ENCODE measurements at regions not wholly inside any gene's neighbourhood (a gene's known extent, or its start where the extent isn't known, plus 50 kb on each side); places are given as distances from the start of the nearest gene placed in this dataset.

DNA sequence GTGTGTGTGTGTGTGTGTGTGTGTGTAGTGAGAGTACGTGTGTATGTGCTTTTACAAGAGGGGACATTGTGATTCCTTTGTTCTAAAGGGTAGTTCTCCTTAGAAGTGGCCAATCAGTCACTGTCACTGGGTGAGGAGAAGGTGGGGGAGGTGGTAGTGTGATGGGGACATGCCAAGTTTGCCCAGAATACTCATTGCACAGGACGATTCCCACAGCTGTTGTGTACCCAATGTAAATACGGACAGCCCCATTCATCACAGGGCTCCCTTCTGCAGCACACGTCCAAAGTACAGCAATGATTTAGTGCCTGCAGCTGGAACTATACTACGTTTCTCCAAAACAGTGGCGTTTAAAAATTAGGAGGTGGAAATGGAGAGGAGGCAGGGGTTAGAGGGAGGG lies 287.8 kb downstream of the TLR4 start:
- Histone ChIP-seq H3K9me3 (ENCODE audit: insufficient read depth, low read length) (no peaks in the 10 kb centered on the region), H3K4me1 (ENCODE audit: insufficient read depth, insufficient read length) (no peaks in the 10 kb centered on the region), H3K27me3 (ENCODE audit: insufficient read depth, insufficient read length) (no peaks in the 10 kb centered on the region), H3K4me3 (ENCODE audit: insufficient read length, low read depth) (no peak overlapping the region), H3K36me3 (ENCODE audit: insufficient read depth, insufficient read length, low read length) (no peaks in the 10 kb centered on the region), H3K9ac (ENCODE audit: insufficient read length, low read depth) (no peak overlapping the region)
- DNase-seq (ENCODE audit: low read depth, low spot score), result no peak
- no peak for TF ChIP-seq ZNF274 (IDR thresholded peaks at IDR 0.05; ENCODE audit: low read depth, low read length)
- TF ChIP-seq SUZ12 (IDR thresholded peaks at IDR 0.05; ENCODE audit: extremely low read depth, insufficient read depth, insufficient read length), result no peak
- no peak for TF ChIP-seq YY1 (IDR thresholded peaks at IDR 0.05; ENCODE audit: insufficient read depth, insufficient read length)

DNA sequence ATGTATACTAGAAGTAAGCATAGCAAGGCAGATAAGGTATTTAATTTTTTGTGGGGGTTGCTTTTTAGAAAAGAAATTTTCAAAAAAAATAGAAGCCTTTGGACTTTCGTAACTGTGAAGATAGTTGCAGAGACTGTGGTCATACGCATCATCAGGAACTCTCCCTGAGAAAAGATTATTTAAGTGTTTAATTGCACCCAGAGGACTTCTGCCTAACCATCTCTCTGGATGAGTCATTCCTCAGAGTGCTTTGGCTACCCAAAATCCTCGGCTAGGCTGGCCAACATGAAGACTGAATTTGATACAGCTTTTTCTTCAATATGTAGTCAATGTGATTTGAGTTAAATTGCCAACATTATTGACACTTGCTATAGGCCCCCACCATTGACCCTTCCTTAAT lies 296.4 kb downstream of the TLR4 start:
- Histone ChIP-seq H3K36me3 (ENCODE audit: insufficient read depth, insufficient read length, low read length) (no peaks in the 10 kb centered on the region), H3K4me3 (ENCODE audit: insufficient read length, low read depth) (no peak overlapping the region), H3K4me1 (ENCODE audit: insufficient read depth, insufficient read length) (no peaks in the 10 kb centered on the region), H3K9me3 (ENCODE audit: insufficient read depth, low read length) (no peaks in the 10 kb centered on the region), H3K27me3 (ENCODE audit: insufficient read depth, insufficient read length) (no peaks in the 10 kb centered on the region), H3K9ac (ENCODE audit: insufficient read length, low read depth) (no peak overlapping the region)
- DNase-seq (ENCODE audit: low read depth, low spot score), result no peak
- TF ChIP-seq SUZ12 (IDR thresholded peaks at IDR 0.05; ENCODE audit: extremely low read depth, insufficient read depth, insufficient read length), result no peak
- TF ChIP-seq ZNF274 (IDR thresholded peaks at IDR 0.05; ENCODE audit: low read depth, low read length), result no peak

DNA sequence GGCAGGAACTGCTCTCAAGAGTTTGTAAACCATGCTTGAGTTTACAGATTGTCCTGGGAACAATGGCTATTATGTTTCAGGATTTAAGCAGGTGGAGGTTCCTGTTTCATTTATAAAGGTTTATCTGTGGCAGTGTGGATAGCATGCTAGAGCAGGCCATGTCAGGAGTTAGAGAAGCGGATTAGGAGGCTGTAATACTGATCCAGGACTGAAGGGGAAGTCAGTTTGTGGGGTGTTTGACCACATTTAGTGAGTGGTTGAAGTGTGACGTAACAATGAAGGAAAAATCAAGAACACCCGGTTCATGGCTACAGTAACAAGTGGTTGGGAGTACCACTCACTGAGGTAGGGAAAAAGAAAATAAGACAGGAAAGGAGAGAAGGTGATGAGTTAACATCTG lies 299.0 kb downstream of the TLR4 start:
- Histone ChIP-seq H3K27me3 (ENCODE audit: insufficient read depth, insufficient read length) (no peaks in the 10 kb centered on the region), H3K9ac (ENCODE audit: insufficient read length, low read depth) (no peak overlapping the region), H3K36me3 (ENCODE audit: insufficient read depth, insufficient read length, low read length) (no peaks in the 10 kb centered on the region), H3K4me1 (ENCODE audit: insufficient read depth, insufficient read length) (no peaks in the 10 kb centered on the region), H3K4me3 (ENCODE audit: insufficient read length, low read depth) (no peak overlapping the region), H3K9me3 (ENCODE audit: insufficient read depth, low read length) (no peaks in the 10 kb centered on the region)
- TF ChIP-seq SUZ12 (IDR thresholded peaks at IDR 0.05; ENCODE audit: extremely low read depth, insufficient read depth, insufficient read length), result no peak
- no peak for TF ChIP-seq YY1 (IDR thresholded peaks at IDR 0.05; ENCODE audit: insufficient read depth, insufficient read length)
- TF ChIP-seq ZNF274 (IDR thresholded peaks at IDR 0.05; ENCODE audit: low read depth, low read length), result no peak
- DNase-seq (ENCODE audit: low read depth, low spot score), result no peak

DNA sequence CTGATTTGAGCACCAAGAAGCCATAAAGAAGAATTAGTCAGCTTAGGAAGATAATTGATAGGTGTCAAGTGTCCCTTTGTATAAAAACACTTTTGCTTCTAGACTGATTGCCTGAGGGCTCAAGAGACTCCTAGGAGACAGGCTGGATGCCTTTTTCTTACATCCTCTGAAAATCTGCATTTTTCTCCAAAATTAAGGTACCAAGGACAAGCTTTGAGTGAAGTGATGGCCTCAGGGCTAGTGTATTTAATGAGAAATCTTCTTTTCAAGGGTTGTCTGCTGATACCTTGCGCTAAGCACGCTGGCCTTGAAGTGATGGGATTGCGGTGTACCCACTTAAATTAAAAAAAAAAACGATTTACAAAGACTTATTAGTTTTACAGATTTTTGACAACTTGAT lies 304.0 kb downstream of the TLR4 start:
- Histone ChIP-seq H3K36me3 (ENCODE audit: insufficient read depth, insufficient read length, low read length) (no peaks in the 10 kb centered on the region), H3K27me3 (ENCODE audit: insufficient read depth, insufficient read length) (no peaks in the 10 kb centered on the region), H3K4me1 (ENCODE audit: insufficient read depth, insufficient read length) (no peaks in the 10 kb centered on the region), H3K9ac (ENCODE audit: insufficient read length, low read depth) (no peak overlapping the region), H3K4me3 (ENCODE audit: insufficient read length, low read depth) (no peak overlapping the region), H3K9me3 (ENCODE audit: insufficient read depth, low read length) (no peaks in the 10 kb centered on the region)
- no peak for TF ChIP-seq ZNF274 (IDR thresholded peaks at IDR 0.05; ENCODE audit: low read depth, low read length)
- no peak for TF ChIP-seq SUZ12 (IDR thresholded peaks at IDR 0.05; ENCODE audit: extremely low read depth, insufficient read depth, insufficient read length)
- TF ChIP-seq YY1 (IDR thresholded peaks at IDR 0.05; ENCODE audit: insufficient read depth, insufficient read length), result no peak
- DNase-seq (ENCODE audit: low read depth, low spot score), result no peak

DNA sequence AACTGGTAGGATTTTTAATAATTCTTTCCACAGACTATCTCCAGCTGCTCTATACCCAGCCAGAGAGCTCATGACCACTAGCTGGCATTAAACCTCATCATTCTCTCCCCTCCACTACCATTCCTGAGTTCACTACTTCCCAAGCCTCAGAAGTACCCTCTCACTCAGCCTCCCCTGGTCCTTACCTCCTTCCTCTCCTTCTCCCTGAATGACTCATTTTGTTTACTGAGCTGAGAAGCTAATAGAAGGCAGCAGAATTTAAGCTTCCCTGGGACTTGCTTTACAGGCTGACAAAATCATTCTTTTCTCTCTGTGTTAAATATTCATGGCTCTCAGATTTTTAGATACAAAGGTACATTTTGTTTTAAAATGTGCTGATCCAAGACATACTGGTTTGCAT lies 305.4 kb downstream of the TLR4 start:
- Histone ChIP-seq H3K27me3 (ENCODE audit: insufficient read depth, insufficient read length) (no peaks in the 10 kb centered on the region), H3K36me3 (ENCODE audit: insufficient read depth, insufficient read length, low read length) (no peaks in the 10 kb centered on the region), H3K9me3 (ENCODE audit: insufficient read depth, low read length) (no peaks in the 10 kb centered on the region), H3K4me1 (ENCODE audit: insufficient read depth, insufficient read length) (no peaks in the 10 kb centered on the region), H3K4me3 (ENCODE audit: insufficient read length, low read depth) (no peak overlapping the region), H3K9ac (ENCODE audit: insufficient read length, low read depth) (no peak overlapping the region)
- no peak for TF ChIP-seq SUZ12 (IDR thresholded peaks at IDR 0.05; ENCODE audit: extremely low read depth, insufficient read depth, insufficient read length)
- no peak for TF ChIP-seq YY1 (IDR thresholded peaks at IDR 0.05; ENCODE audit: insufficient read depth, insufficient read length)
- no peak for TF ChIP-seq ZNF274 (IDR thresholded peaks at IDR 0.05; ENCODE audit: low read depth, low read length)
- DNase-seq (ENCODE audit: low read depth, low spot score), result peak; percentile 57

DNA sequence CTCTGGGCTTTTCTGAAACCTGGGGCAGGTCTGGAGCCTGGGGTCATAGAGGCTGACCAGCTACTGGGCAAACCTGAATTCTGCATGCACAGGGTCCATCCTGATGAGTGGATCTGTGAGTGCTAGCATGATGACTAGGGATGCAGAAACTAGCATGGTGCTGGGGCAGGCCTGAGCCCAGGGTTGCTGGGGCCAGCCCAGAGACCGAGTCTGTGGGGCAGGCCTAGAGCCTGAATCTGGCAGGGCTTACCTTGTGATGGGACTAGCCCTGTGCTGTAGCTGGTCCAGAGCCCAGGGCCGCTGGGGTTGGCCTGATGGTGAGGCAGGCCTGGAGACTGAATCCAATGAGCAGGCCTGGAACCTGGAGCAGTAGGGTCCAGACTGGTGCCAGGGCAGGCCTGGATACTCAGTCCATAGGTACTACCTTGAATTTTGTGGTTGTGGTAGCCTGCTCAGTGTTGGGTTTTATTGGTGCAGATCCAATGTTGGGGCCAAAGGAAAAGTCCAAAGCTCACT lies 313.5 kb downstream of the TLR4 start:
- no peak for TF ChIP-seq ZNF274 (IDR thresholded peaks at IDR 0.05; ENCODE audit: low read depth, low read length)
- no peak for TF ChIP-seq YY1 (IDR thresholded peaks at IDR 0.05; ENCODE audit: insufficient read depth, insufficient read length)
- no peak for TF ChIP-seq SUZ12 (IDR thresholded peaks at IDR 0.05; ENCODE audit: extremely low read depth, insufficient read depth, insufficient read length)
- no peak for DNase-seq (ENCODE audit: low read depth, low spot score)
- H3K9ac ChIP-seq (ENCODE audit: insufficient read length, low read depth), result no peak overlapping the region
- no peak overlapping the region for H3K4me3 ChIP-seq (ENCODE audit: insufficient read length, low read depth)
- no peaks in the 10 kb centered on the region for H3K4me1 ChIP-seq (ENCODE audit: insufficient read depth, insufficient read length)
- H3K36me3 ChIP-seq (ENCODE audit: insufficient read depth, insufficient read length, low read length), result no peaks in the 10 kb centered on the region
- no peaks in the 10 kb centered on the region for H3K27me3 ChIP-seq (ENCODE audit: insufficient read depth, insufficient read length)
- no peaks in the 10 kb centered on the region for H3K9me3 ChIP-seq (ENCODE audit: insufficient read depth, low read length)

DNA sequence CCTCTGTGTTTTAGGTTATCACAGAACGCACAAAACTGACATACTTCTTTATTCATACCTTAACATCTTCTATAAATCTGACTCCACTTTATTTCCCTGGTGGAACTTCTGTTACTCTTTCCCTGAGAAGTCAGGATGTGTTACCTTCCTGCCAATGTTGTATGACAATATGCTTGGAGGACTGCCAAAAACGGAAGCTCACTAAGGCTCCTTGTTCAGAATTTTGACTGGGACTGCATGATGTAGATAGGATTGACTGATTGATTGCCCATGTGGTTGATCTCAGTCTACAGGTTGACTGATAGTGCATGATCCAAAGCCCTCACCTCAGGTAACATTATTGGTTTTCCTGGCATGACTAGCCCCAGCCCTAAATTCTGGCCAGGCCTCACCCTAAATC lies 319.4 kb downstream of the TLR4 start:
- no peak for TF ChIP-seq YY1 (IDR thresholded peaks at IDR 0.05; ENCODE audit: insufficient read depth, insufficient read length)
- TF ChIP-seq ZNF274 (IDR thresholded peaks at IDR 0.05; ENCODE audit: low read depth, low read length), result no peak
- no peak for TF ChIP-seq SUZ12 (IDR thresholded peaks at IDR 0.05; ENCODE audit: extremely low read depth, insufficient read depth, insufficient read length)
- no peaks in the 10 kb centered on the region for H3K9me3 ChIP-seq (ENCODE audit: insufficient read depth, low read length)
- no peak overlapping the region for H3K4me3 ChIP-seq (ENCODE audit: insufficient read length, low read depth)
- no peaks in the 10 kb centered on the region for H3K4me1 ChIP-seq (ENCODE audit: insufficient read depth, insufficient read length)
- H3K27me3 ChIP-seq (ENCODE audit: insufficient read depth, insufficient read length), result no peaks in the 10 kb centered on the region
- no peak for DNase-seq (ENCODE audit: low read depth, low spot score)
- no peaks in the 10 kb centered on the region for H3K36me3 ChIP-seq (ENCODE audit: insufficient read depth, insufficient read length, low read length)
- no peak overlapping the region for H3K9ac ChIP-seq (ENCODE audit: insufficient read length, low read depth)

DNA sequence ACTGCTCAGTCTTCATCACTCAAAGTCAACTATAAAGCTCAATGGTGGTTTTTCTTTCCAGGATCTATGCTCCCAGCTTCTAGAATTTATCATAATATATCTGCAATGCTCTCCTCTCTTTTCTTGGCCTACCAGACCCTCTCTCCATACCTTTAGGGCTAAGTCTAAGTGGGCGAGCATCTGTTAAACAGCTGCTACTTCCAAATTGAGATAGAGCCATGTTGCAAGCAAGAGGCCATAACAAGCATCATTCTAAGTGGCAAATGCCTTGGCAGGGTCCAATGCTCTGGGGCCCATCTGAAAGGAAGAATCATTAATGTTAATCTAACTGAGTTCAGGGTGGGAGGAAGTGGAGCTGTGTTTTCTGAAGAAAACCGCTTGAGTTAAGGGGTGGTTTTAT lies 324.0 kb downstream of the TLR4 start:
- H3K36me3 ChIP-seq (ENCODE audit: insufficient read depth, insufficient read length, low read length), result no peaks in the 10 kb centered on the region
- TF ChIP-seq ZNF274 (IDR thresholded peaks at IDR 0.05; ENCODE audit: low read depth, low read length), result no peak
- no peak for TF ChIP-seq SUZ12 (IDR thresholded peaks at IDR 0.05; ENCODE audit: extremely low read depth, insufficient read depth, insufficient read length)
- TF ChIP-seq YY1 (IDR thresholded peaks at IDR 0.05; ENCODE audit: insufficient read depth, insufficient read length), result no peak
- H3K4me1 ChIP-seq (ENCODE audit: insufficient read depth, insufficient read length), result no peaks in the 10 kb centered on the region
- no peak overlapping the region for H3K4me3 ChIP-seq (ENCODE audit: insufficient read length, low read depth)
- no peaks in the 10 kb centered on the region for H3K27me3 ChIP-seq (ENCODE audit: insufficient read depth, insufficient read length)
- no peaks in the 10 kb centered on the region for H3K9me3 ChIP-seq (ENCODE audit: insufficient read depth, low read length)
- DNase-seq (ENCODE audit: low read depth, low spot score), result no peak
- no peak overlapping the region for H3K9ac ChIP-seq (ENCODE audit: insufficient read length, low read depth)
